Rectal smooth muscle tissue (tissue), 1 donor: ENCODE measurements at regions not wholly inside any gene's neighbourhood (a gene's known extent, or its start where the extent isn't known, plus 50 kb on each side); places are given as distances from the start of the nearest gene placed in this dataset.

Experiments used
- H3K27ac ChIP-seq: one replicate; pipeline ENCODE4 v1.7.0; 2013; ENCODE audit warnings: low read depth, low read length, inconsistent platforms
- H3K27me3 ChIP-seq: one replicate; pipeline ENCODE4 v1.7.0; 2013; ENCODE audit warnings: low read length; ENCODE audit not compliant: control insufficient read depth, insufficient read depth
- H3K36me3 ChIP-seq: one replicate; pipeline ENCODE4 v1.7.0; 2013; ENCODE audit warnings: low read length; ENCODE audit not compliant: control insufficient read depth, insufficient read depth
- H3K4me1 ChIP-seq: one replicate; pipeline ENCODE4 v1.7.0; 2013; ENCODE audit warnings: low read length; ENCODE audit not compliant: control insufficient read depth, insufficient read depth
- H3K4me3 ChIP-seq: one replicate; pipeline ENCODE4 v1.7.0; 2013; ENCODE audit warnings: low read length
- H3K9ac ChIP-seq: one replicate; pipeline ENCODE4 v1.7.0; 2013; ENCODE audit warnings: low read length

DNA sequence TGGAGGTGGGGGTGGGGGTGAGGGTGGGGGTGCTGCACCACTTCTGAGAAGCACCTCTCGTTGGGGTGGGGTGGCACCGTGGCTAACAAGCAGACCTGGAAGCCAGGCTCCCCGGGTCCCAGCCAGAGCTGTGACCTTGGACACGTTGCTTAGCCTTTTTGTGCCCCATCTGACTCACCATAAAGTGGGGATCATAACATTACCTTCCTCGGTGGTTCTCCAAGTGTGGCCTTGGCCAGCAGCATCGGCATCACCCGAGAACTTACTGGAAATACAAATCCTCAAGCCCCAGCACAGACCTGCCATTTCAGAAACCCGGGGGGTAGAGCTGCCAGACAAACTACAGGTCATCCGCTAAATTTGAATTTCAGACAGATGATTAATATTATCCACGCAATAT is 58.7 kb upstream of the SLC66A3 start:
- Histone ChIP-seq H3K4me3 (no peak overlapping the region), H3K27me3 (no peaks in the 10 kb centered on the region), H3K36me3 (no peaks in the 10 kb centered on the region), H3K27ac (no peak overlapping the region), H3K9ac (no peak overlapping the region), H3K4me1 (no peaks in the 10 kb centered on the region)

GRCh38 chr2:11097038-11097720 is 58.1 kb upstream of the SLC66A3 start:
- Histone ChIP-seq H3K9ac (no peak overlapping the region), H3K27ac (no peak overlapping the region), H3K4me1 (no peaks in the 10 kb centered on the region), H3K27me3 (no peaks in the 10 kb centered on the region), H3K36me3 (no peaks in the 10 kb centered on the region), H3K4me3 (no peak overlapping the region)

GRCh38 chr2:11097854-11098387 is 57.3 kb upstream of the SLC66A3 start:
- Histone ChIP-seq H3K9ac (no peak overlapping the region), H3K4me1 (no peaks in the 10 kb centered on the region), H3K4me3 (no peak overlapping the region), H3K27me3 (no peaks in the 10 kb centered on the region), H3K36me3 (no peaks in the 10 kb centered on the region), H3K27ac (no peak overlapping the region)

- H3K36me3 ChIP-seq = no peaks in the 10 kb centered on the region
- no peak overlapping the region for H3K27ac ChIP-seq
- no peak overlapping the region for H3K4me3 ChIP-seq
- no peak overlapping the region for H3K9ac ChIP-seq
- peaks cover 3% of the 10 kb centered on the region for H3K27me3 ChIP-seq
- H3K4me1 ChIP-seq = no peaks in the 10 kb centered on the region
Observed at GRCh38 chr2:11099122-11100065, 55.9 kb upstream of the SLC66A3 start.

- H3K9ac ChIP-seq = no peak overlapping the region
- H3K36me3 ChIP-seq = no peaks in the 10 kb centered on the region
- peaks cover 3% of the 10 kb centered on the region for H3K27me3 ChIP-seq
- H3K4me1 ChIP-seq = no peaks in the 10 kb centered on the region
- no peak overlapping the region for H3K4me3 ChIP-seq
- no peak overlapping the region for H3K27ac ChIP-seq
Observed at GRCh38 chr2:11100130-11100529, 55.1 kb upstream of the SLC66A3 start.

DNA sequence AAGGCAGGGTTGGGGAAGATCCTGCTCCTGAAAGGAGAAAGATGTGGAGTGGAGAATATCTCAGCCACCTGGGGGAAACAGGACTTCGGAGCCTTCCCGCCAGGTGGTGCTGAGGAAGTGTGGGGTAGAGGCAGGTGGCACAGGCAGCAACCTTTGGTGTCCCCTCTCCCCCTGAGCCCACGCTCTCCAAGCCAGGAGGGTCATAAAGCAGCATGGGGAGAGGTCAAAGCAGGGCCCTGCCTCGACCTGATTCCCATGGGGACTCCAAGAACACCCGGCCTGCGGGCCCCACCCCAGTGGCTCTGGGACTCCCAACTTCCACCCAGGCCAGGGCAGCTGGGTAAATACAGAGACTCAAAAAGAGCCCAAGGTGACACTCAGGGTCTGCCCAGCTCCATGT is 54.3 kb upstream of the SLC66A3 start:
- H3K27ac ChIP-seq = no peak overlapping the region
- H3K4me3 ChIP-seq = no peak overlapping the region
- peaks cover 3% of the 10 kb centered on the region for H3K27me3 ChIP-seq
- H3K4me1 ChIP-seq = no peaks in the 10 kb centered on the region
- H3K9ac ChIP-seq = no peak overlapping the region
- no peaks in the 10 kb centered on the region for H3K36me3 ChIP-seq

DNA sequence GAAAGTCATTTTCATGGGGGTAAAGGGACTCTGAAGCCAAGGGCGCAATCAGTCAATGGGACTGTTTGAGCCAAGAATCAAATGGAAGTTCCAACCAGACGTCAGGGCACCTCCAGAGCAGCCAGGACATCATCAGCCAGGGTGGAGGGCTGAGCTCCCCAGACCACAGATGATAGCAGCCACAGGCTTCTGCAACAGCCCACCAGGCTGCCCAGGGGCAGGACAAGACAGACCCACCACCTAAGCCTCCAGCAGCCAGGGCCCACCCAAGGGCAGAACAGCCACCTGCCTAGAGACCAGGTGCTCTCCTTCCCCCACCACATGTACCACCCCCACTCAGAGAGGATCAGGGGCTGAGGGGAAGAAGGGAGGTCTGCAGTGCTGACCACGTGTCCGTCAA is 53.8 kb upstream of the SLC66A3 start:
- Histone ChIP-seq H3K27ac (no peak overlapping the region), H3K4me1 (no peaks in the 10 kb centered on the region), H3K4me3 (no peak overlapping the region), H3K27me3 (peaks cover 3% of the 10 kb centered on the region), H3K36me3 (no peaks in the 10 kb centered on the region), H3K9ac (no peak overlapping the region)

DNA sequence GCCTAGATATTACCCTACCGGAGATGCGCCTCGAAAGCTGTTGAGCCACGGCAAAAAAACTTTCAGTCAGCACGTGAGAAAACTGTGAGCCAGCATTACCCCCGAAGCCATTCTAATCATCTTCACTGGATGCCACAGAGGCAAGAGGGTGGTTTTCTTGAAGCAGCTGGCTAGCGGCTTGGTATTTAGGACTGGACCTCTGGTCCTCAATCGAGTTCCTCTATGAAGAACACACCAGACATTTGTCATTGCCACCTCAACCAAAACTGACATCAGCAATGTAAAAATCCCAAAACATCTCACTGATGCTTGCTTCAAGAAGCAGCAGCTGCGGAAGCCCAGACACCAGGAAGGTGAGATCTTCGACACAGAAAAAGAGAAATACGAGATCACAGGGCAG is 52.8 kb upstream of the SLC66A3 start:
- Histone ChIP-seq H3K36me3 (no peaks in the 10 kb centered on the region), H3K27ac (no peak overlapping the region), H3K4me3 (no peak overlapping the region), H3K27me3 (peaks cover 3% of the 10 kb centered on the region), H3K4me1 (no peaks in the 10 kb centered on the region), H3K9ac (no peak overlapping the region)

DNA sequence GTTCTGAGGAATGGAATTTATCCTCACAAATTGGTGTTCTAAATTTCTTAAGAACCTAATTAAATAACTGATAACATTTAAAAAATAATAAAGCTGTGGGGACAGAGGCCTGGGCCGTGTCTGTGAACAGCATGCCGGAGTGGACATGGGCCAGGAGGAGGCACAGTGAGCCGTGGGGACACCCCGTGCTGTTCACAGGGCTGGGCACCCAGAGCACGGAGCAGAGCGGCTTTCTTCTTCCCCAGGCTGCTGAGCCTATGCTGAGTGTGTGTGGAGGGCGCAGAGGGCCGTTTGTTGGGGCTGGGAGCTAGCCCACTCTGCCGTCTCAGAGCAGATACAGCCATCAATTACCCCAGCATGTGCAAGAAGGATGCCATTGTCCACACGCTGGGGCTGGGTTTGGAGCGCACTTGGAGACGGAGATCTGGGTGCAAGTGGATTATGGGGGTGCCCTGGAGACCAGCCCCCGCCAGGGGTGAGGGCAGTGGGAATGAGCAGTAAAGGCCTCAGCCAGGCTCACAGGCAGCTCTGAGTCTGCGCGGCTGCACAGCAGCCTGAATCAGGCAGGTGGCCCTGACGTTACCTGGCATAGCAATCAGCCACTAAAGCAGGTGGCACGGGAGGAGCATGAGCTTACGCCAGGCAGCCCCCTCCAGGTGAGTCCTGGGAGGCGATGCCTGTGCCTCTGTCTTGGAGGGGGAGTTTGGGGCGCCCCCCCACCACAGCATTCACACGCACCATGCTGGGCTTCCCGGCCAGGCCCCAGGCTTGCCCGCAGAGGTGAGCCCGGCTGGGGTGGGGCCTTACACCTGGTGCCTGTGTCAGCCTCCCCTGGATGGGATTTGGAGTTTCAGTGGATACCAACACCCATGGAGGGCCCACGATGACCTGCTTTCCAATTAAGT is 52.1 kb upstream of the SLC66A3 start:
- no peaks in the 10 kb centered on the region for H3K4me1 ChIP-seq
- H3K36me3 ChIP-seq = no peaks in the 10 kb centered on the region
- H3K9ac ChIP-seq = no peak overlapping the region
- H3K27me3 ChIP-seq = peaks cover 3% of the 10 kb centered on the region
- H3K27ac ChIP-seq = no peak overlapping the region
- no peak overlapping the region for H3K4me3 ChIP-seq

GRCh38 chr2:11103984-11104793 is 51.1 kb upstream of the SLC66A3 start:
- peaks cover 3% of the 10 kb centered on the region for H3K27me3 ChIP-seq
- no peak overlapping the region for H3K27ac ChIP-seq
- no peaks in the 10 kb centered on the region for H3K36me3 ChIP-seq
- no peaks in the 10 kb centered on the region for H3K4me1 ChIP-seq
- no peak overlapping the region for H3K9ac ChIP-seq
- no peak overlapping the region for H3K4me3 ChIP-seq

GRCh38 chr2:11104794-11105660 is 50.2 kb upstream of the SLC66A3 start:
- Histone ChIP-seq H3K27me3 (peaks cover 3% of the 10 kb centered on the region), H3K4me1 (no peaks in the 10 kb centered on the region), H3K9ac (no peak overlapping the region), H3K27ac (no peak overlapping the region), H3K36me3 (no peaks in the 10 kb centered on the region), H3K4me3 (no peak overlapping the region)
